ENCODE measurements at regions not wholly inside any gene's neighbourhood (a gene's known extent, or its start where the extent isn't known, plus 50 kb on each side); places are given as distances from the start of the nearest gene placed in this dataset.

GRCh38 chrX:110568441-110568840 is 209.8 kb downstream of the RTL9 start:
- DNase-seq (ENCODE audit: low read depth): no peak
- no peak overlapping the region for H3K4me3 ChIP-seq (ENCODE audit: low read depth, low read length)
- TF ChIP-seq CTCF (IDR thresholded peaks at IDR 0.05; ENCODE audit: control insufficient read depth, extremely low read depth, insufficient read depth): no peak

- H3K4me3 ChIP-seq (ENCODE audit: low read depth, low read length): no peak overlapping the region
- no peak for TF ChIP-seq CTCF (IDR thresholded peaks at IDR 0.05; ENCODE audit: control insufficient read depth, extremely low read depth, insufficient read depth)
- no peak for DNase-seq (ENCODE audit: low read depth)
Observed at GRCh38 chrX:110569506-110569905, 210.9 kb downstream of the RTL9 start.

GRCh38 chrX:110578270-110578669 is 217.3 kb downstream of the CHRDL1 start:
- no peak for DNase-seq (ENCODE audit: low read depth)
- TF ChIP-seq CTCF (IDR thresholded peaks at IDR 0.05; ENCODE audit: control insufficient read depth, extremely low read depth, insufficient read depth): no peak
- H3K4me3 ChIP-seq (ENCODE audit: low read depth, low read length): no peak overlapping the region

- DNase-seq (ENCODE audit: low read depth): no peak
- no peak for TF ChIP-seq CTCF (IDR thresholded peaks at IDR 0.05; ENCODE audit: control insufficient read depth, extremely low read depth, insufficient read depth)
- H3K4me3 ChIP-seq (ENCODE audit: low read depth, low read length): no peak overlapping the region
Observed at GRCh38 chrX:110584083-110584482, 211.5 kb downstream of the CHRDL1 start.

- no peak overlapping the region for H3K4me3 ChIP-seq (ENCODE audit: low read depth, low read length)
- DNase-seq (ENCODE audit: low read depth): no peak
- TF ChIP-seq CTCF (IDR thresholded peaks at IDR 0.05; ENCODE audit: control insufficient read depth, extremely low read depth, insufficient read depth): no peak
Observed at GRCh38 chrX:110588164-110588563, 207.5 kb downstream of the CHRDL1 start.

- no peak overlapping the region for H3K4me3 ChIP-seq (ENCODE audit: low read depth, low read length)
- DNase-seq (ENCODE audit: low read depth): no peak
- TF ChIP-seq CTCF (IDR thresholded peaks at IDR 0.05; ENCODE audit: control insufficient read depth, extremely low read depth, insufficient read depth): no peak
Observed at GRCh38 chrX:110588853-110589252, 206.8 kb downstream of the CHRDL1 start.

- no peak for TF ChIP-seq CTCF (IDR thresholded peaks at IDR 0.05; ENCODE audit: control insufficient read depth, extremely low read depth, insufficient read depth)
- DNase-seq (ENCODE audit: low read depth): no peak
Observed at GRCh38 chrX:110600745-110601310, 194.8 kb downstream of the CHRDL1 start.

More at GRCh38 chrX:110600745-110601310, 194.8 kb downstream of the CHRDL1 start:
- H3K4me3 ChIP-seq (ENCODE audit: low read depth, low read length): no peak overlapping the region
